Tibial artery (tissue), 4 donors: ENCODE measurements at regions not wholly inside any gene's neighbourhood (a gene's known extent, or its start where the extent isn't known, plus 50 kb on each side); places are given as distances from the start of the nearest gene placed in this dataset.

Source experiments
- DNase-seq, 2 donors: peaks; one replicate each; pipeline ENCODE4 v3.0.0-alpha.2; 2019
- H3K27ac ChIP-seq, 2 donors: fragments of 200-600 bp; sonication (generic) in 1 of 2; 1 replicate in 1 of 2; 2 replicates in 1 of 2; pipeline ENCODE4 v1.5.1; 2018 to 2019; ENCODE audit warnings: mild to moderate bottlenecking in 1 of 2
- H3K27me3 ChIP-seq, 2 donors: fragments of 200-600 bp; sonication (generic) in 1 of 2; one replicate each; pipeline versions ENCODE4 v1.5.1 to v1.6.0; 2016 to 2019
- H3K36me3 ChIP-seq, 3 donors: fragments of 200-600 bp; sonication (generic) in 2 of 3; one replicate each; pipeline ENCODE4 v1.5.1; 2016 to 2019; ENCODE audit warnings: mild to moderate bottlenecking in 2 of 3
- H3K4me1 ChIP-seq, 4 donors: fragments of 200-600 bp; sonication (generic) in 2 of 4; 1 replicate in 3 of 4; 2 replicates in 1 of 4; pipeline ENCODE4 v1.5.1; 2016 to 2019
- H3K4me3 ChIP-seq, 2 donors: fragments of 200-600 bp; sonication (generic) in 1 of 2; 1 replicate in 1 of 2; 2 replicates in 1 of 2; pipeline ENCODE4 v1.5.1; 2018 to 2019; ENCODE audit warnings: mild to moderate bottlenecking in 2 of 2
- H3K9me3 ChIP-seq, 3 donors: fragments of 200-600 bp; sonication (generic) in 1 of 3; one replicate each; pipeline ENCODE4 v1.5.1; 2016 to 2019
- CTCF ChIP-seq, 2 experiments: fragments of 200-600 bp in 1 of 2; fragments of 450-650 bp in 1 of 2; IDR thresholded peaks; one replicate each; pipeline ENCODE4 v1.5.1; 2017 to 2019; ENCODE audit warnings: antibody characterized with exemption in 2 of 2, mild to moderate bottlenecking in 1 of 2, moderate library complexity in 1 of 2
- intact Hi-C: fragments of 100-400 bp; cut with DNase I; formaldehyde crosslinking; loops from one replicate; pipeline ENCODE4 v1.15.0; 2023; ENCODE audit warnings: low total_unique reads

- Histone ChIP-seq H3K4me1 (peaks cover 0 to 16% (median 0%) of the 10 kb centered on the region in 4 donors), H3K36me3 (no peaks in the 10 kb centered on the region), H3K27me3 (no peaks in the 10 kb centered on the region), H3K9me3 (no peaks in the 10 kb centered on the region), H3K27ac (no peak overlapping the region), H3K4me3 (no peak overlapping the region)
- no peak for TF ChIP-seq CTCF (IDR thresholded peaks at IDR 0.05)
- DNase-seq = no peak
- intact Hi-C loops = no loop called here
Observed at GRCh38 chr2:204486321-204486720, 59.0 kb upstream of the PARD3B start.

GRCh38 chr2:204486805-204487204 lies 58.5 kb upstream of the PARD3B start:
- no peak for TF ChIP-seq CTCF (IDR thresholded peaks at IDR 0.05)
- no peaks in the 10 kb centered on the region for H3K9me3 ChIP-seq

GRCh38 chr2:204487447-204488229 lies 57.6 kb upstream of the PARD3B start:
- no peak for TF ChIP-seq CTCF (IDR thresholded peaks at IDR 0.05)
- Histone ChIP-seq H3K27ac (no peak overlapping the region), H3K27me3 (no peaks in the 10 kb centered on the region), H3K4me1 (peaks cover 0 to 28% (median 0%) of the 10 kb centered on the region in 4 donors), H3K36me3 (no peaks in the 10 kb centered on the region), H3K4me3 (no peak overlapping the region), H3K9me3 (no peaks in the 10 kb centered on the region)
- no peak for DNase-seq
- intact Hi-C loops = no loop called here

More at GRCh38 chr2:204486805-204487204, 58.5 kb upstream of the PARD3B start:
- Histone ChIP-seq H3K4me1 (peaks cover 0 to 21% (median 0%) of the 10 kb centered on the region in 4 donors), H3K27me3 (no peaks in the 10 kb centered on the region), H3K36me3 (no peaks in the 10 kb centered on the region), H3K4me3 (no peak overlapping the region), H3K27ac (no peak overlapping the region)
- DNase-seq = no peak
- intact Hi-C loops = no loop called here

DNA sequence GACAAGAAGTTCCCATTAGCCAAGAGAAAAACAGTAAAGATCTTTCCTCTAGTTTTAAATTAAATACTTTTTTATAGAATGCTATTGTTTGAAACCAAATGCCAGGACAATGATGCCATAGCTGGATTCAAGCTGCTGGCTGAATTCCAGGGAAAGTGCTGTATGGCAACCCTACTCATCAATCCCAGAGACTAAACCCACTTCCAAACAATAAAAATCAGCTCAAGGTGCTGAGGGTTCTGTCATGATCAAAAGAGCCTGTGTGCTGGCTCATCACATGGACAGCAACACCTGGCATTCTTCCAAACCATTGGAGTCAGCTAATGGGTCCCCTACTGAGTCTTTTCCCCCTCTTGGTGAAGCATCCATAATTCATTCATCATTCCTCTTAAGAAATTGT lies 53.7 kb upstream of the PARD3B start:
- intact Hi-C loops = no loop called here
- no peak overlapping the region for H3K4me3 ChIP-seq
- no peak for TF ChIP-seq CTCF (IDR thresholded peaks at IDR 0.05)
- no peak for DNase-seq
- H3K27me3 ChIP-seq = no peaks in the 10 kb centered on the region
- H3K27ac ChIP-seq = no peak overlapping the region
- no peaks in the 10 kb centered on the region for H3K9me3 ChIP-seq
- peaks cover 0 to 27% (median 0%) of the 10 kb centered on the region in 4 donors for H3K4me1 ChIP-seq
- H3K36me3 ChIP-seq = no peaks in the 10 kb centered on the region

- intact Hi-C loops = no loop called here
- TF ChIP-seq CTCF (IDR thresholded peaks at IDR 0.05) = no peak
- no peaks in the 10 kb centered on the region for H3K27me3 ChIP-seq
- no peak overlapping the region for H3K4me3 ChIP-seq
- no peak for DNase-seq
- H3K4me1 ChIP-seq = peaks cover 0 to 19% (median 0%) of the 10 kb centered on the region in 4 donors
- H3K27ac ChIP-seq = no peak overlapping the region
- H3K9me3 ChIP-seq = no peaks in the 10 kb centered on the region
- no peaks in the 10 kb centered on the region for H3K36me3 ChIP-seq
Observed at GRCh38 chr2:204492417-204492816, 52.9 kb upstream of the PARD3B start.
